ENCODE measurements at regions not wholly inside any gene's neighbourhood (a gene's known extent, or its start where the extent isn't known, plus 50 kb on each side); places are given as distances from the start of the nearest gene placed in this dataset.
A peak's percentile ranks its signal among the peaks of the same experiment; 100 is the strongest.

- DNase-seq: peak; percentile 91
- no peaks in the 10 kb centered on the region for H3K36me3 ChIP-seq (replicated peaks)
- in situ Hi-C loops (cut with HindIII; ENCODE audit: low pct_ligation_motif_present, low sequenced_read_pairs): no loop called here
- no peak overlapping the region for H3K4me3 ChIP-seq (ENCODE audit: low read depth, low read length)
- H3K27ac ChIP-seq: peak overlapping the region; percentile 100
- no peak for TF ChIP-seq CTCF (IDR thresholded peaks at IDR 0.05; ENCODE audit: low read depth, low read length, missing control alignments)
- no peaks in the 10 kb centered on the region for H3K27me3 ChIP-seq (replicated peaks)
Observed at GRCh38 chr5:82388181-82388580, 110.0 kb upstream of the RPS23 start.

- Histone ChIP-seq H3K36me3 (replicated peaks) (no peaks in the 10 kb centered on the region), H3K27me3 (replicated peaks) (no peaks in the 10 kb centered on the region), H3K27ac (peak overlapping the region; percentile 100), H3K4me3 (ENCODE audit: low read depth, low read length) (no peak overlapping the region)
- in situ Hi-C loops (cut with HindIII; ENCODE audit: low pct_ligation_motif_present, low sequenced_read_pairs): no loop called here
- TF ChIP-seq CTCF (IDR thresholded peaks at IDR 0.05; ENCODE audit: low read depth, low read length, missing control alignments): no peak
- DNase-seq: no peak
Observed at GRCh38 chr5:82387819-82388166, 109.6 kb upstream of the RPS23 start.

GRCh38 chr5:82387001-82387818 is 109.1 kb upstream of the RPS23 start:
- Histone ChIP-seq H3K27ac (peak overlapping the region; percentile 100), H3K36me3 (replicated peaks) (no peaks in the 10 kb centered on the region), H3K4me3 (ENCODE audit: low read depth, low read length) (no peak overlapping the region), H3K27me3 (replicated peaks) (no peaks in the 10 kb centered on the region)
- peak; percentile 98 for DNase-seq
- in situ Hi-C loops (cut with HindIII; ENCODE audit: low pct_ligation_motif_present, low sequenced_read_pairs): no loop called here
- no peak for TF ChIP-seq CTCF (IDR thresholded peaks at IDR 0.05; ENCODE audit: low read depth, low read length, missing control alignments)

- Histone ChIP-seq H3K27ac (peak overlapping the region; percentile 100), H3K4me3 (ENCODE audit: low read depth, low read length) (no peak overlapping the region), H3K36me3 (replicated peaks) (no peaks in the 10 kb centered on the region), H3K27me3 (replicated peaks) (no peaks in the 10 kb centered on the region)
- DNase-seq: no peak
- in situ Hi-C loops (cut with HindIII; ENCODE audit: low pct_ligation_motif_present, low sequenced_read_pairs): no loop called here
- no peak for TF ChIP-seq CTCF (IDR thresholded peaks at IDR 0.05; ENCODE audit: low read depth, low read length, missing control alignments)
Observed at GRCh38 chr5:82386576-82386975, 108.4 kb upstream of the RPS23 start.

GRCh38 chr5:82384034-82384750 is 106.0 kb upstream of the RPS23 start:
- DNase-seq: no peak
- no peak overlapping the region for H3K4me3 ChIP-seq (ENCODE audit: low read depth, low read length)
- in situ Hi-C loops (cut with HindIII; ENCODE audit: low pct_ligation_motif_present, low sequenced_read_pairs): no loop called here
- no peak for TF ChIP-seq CTCF (IDR thresholded peaks at IDR 0.05; ENCODE audit: low read depth, low read length, missing control alignments)
- no peaks in the 10 kb centered on the region for H3K27me3 ChIP-seq (replicated peaks)
- no peaks in the 10 kb centered on the region for H3K36me3 ChIP-seq (replicated peaks)
- H3K27ac ChIP-seq: no peak overlapping the region
